Uterus (tissue), 2 donors: ENCODE measurements at regions not wholly inside any gene's neighbourhood (a gene's known extent, or its start where the extent isn't known, plus 50 kb on each side); places are given as distances from the start of the nearest gene placed in this dataset.

Source experiments
- POLR2A ChIP-seq, 2 donors: fragments of 450-650 bp; IDR thresholded peaks; one replicate each; pipeline ENCODE4 v1.6.1; 2016; ENCODE audit warnings: antibody characterized with exemption in 2 of 2, mild to moderate bottlenecking in 1 of 2, moderate library complexity in 1 of 2
- TF ChIP-seq, protein P1 (sequence below), 4 experiments: fragments of 200-600 bp in 2 of 4; fragments of 450-650 bp in 2 of 4; sonication (generic) in 2 of 4; IDR thresholded peaks; one replicate each; pipeline ENCODE4 v1.5.1; 2016 to 2019; ENCODE audit warnings: antibody characterized with exemption in 4 of 4, mild to moderate bottlenecking in 2 of 4, moderate library complexity in 1 of 4

DNA sequence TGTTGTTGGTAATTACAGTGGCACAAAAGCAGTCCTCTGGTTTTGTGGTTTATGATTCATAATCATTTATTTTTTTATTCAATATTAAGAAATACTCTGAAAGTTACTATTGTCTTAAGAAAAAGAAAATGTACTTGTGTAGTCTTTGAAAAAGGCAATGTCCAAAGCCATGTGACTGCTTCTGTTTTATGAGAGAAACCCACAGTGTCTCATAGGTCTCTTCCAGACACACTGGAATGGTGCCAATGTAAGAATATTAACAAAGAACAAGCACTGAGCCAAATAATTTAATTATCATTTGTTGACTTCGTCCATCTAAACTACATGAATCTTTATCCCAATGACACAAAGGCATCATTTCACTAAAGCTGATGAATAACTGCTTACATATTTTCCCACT lies 62.5 kb downstream of the RPRM start:
- TF ChIP-seq POLR2A (IDR thresholded peaks at IDR 0.05) = no peak
- TF ChIP-seq, protein P1, sequence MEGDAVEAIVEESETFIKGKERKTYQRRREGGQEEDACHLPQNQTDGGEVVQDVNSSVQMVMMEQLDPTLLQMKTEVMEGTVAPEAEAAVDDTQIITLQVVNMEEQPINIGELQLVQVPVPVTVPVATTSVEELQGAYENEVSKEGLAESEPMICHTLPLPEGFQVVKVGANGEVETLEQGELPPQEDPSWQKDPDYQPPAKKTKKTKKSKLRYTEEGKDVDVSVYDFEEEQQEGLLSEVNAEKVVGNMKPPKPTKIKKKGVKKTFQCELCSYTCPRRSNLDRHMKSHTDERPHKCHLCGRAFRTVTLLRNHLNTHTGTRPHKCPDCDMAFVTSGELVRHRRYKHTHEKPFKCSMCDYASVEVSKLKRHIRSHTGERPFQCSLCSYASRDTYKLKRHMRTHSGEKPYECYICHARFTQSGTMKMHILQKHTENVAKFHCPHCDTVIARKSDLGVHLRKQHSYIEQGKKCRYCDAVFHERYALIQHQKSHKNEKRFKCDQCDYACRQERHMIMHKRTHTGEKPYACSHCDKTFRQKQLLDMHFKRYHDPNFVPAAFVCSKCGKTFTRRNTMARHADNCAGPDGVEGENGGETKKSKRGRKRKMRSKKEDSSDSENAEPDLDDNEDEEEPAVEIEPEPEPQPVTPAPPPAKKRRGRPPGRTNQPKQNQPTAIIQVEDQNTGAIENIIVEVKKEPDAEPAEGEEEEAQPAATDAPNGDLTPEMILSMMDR (IDR thresholded peaks at IDR 0.05) = no peak
